Suppressor macrophage treated with lipopolysaccharide for 4 hours (primary cell): ENCODE measurements at regions not wholly inside any gene's neighbourhood (a gene's known extent, or its start where the extent isn't known, plus 50 kb on each side); places are given as distances from the start of the nearest gene placed in this dataset.
"Not testable (repeated sequence)": the region's sequence is repeated elsewhere in the genome, so short reads cannot be mapped to it uniquely, and the experiment has no call there.

Source experiments
- DNase-seq: peaks from one replicate; pipeline ENCODE4 v3.0.0-alpha.2; 2020

DNA sequence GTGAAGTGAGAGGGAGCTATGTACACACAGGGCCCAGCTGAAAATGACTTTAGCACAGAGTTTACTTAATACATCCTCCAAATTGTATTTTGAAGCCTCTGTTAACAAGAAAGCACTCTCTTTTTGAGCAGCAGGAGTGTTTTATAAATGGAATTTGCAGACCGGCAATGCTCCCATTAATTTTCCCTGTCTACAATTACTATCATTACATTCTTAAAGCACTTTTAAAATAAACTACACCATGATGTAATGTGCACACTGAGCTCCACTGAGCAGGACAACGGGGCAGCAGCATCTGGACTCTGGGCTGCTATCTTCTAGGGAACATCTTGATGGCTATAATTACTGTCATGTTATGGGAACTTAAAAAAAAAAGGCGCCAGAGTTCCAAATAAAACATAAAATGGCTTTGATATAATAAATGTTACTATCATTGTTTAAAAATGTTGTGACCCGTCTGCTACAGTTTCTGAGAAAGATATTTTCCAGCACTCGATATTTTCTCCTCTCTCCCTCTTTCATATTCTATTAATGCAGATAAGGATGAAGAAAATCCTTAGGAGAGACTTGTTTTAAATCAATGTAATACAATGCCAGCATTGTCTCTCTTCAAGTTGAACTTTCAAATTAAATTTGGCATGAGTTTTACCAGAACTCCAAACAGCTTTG, 150.9 kb downstream of the HLX start:
- no peak for DNase-seq

DNA sequence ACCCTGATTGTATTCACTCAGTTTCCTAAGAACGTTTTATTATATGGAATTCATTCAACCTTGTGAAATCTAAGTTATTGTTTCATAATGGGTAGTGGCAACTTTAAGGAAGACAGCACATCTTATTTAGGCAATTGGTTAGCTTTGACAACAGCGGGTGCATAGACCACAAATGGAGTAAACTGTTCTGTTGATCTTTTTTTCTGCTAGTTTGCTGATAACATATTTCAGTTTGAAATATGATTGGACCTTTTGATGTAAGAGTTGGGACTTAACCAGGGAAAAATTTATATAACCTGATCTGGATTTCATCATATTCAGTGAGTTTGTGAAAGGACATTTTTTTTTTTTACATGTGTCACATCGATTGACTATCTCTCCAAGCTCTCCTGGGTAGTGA, 151.7 kb downstream of the HLX start:
- peak; percentile 19 for DNase-seq

DNA sequence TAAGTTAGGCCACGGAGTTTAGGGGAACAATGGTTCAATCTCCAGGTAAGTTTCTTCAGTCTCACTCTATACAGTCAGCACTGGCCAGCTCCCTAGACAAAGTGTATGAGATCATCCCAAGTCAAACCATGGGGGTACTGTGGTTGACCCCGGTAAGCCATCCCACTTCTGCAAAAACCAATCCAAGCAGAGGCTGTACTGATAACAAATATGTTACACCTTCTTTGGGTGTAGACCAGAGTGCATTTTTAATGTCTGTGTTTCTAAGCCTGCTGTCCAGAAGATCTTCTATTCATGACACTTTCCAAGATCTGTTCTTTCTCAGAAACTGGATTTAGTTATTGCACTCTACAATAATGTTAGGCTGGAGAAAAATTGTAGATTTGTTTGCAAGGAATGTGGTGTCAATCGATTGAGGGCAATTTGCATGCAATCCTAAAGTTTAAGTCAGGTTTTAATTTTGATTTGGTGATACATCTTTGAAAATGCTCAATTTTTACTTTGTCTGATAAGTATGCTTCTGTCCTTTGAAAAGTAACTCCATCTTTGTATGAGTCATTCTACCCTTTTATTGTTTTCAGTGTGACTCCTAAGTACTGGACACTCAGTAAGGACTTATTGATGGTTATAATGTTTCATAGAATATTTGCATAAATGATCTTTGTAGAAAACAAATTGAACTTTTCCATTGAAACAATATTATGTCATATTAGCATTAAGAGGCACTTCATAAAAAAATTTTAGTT, 152.4 kb downstream of the HLX start:
- DNase-seq = no peak

DNA sequence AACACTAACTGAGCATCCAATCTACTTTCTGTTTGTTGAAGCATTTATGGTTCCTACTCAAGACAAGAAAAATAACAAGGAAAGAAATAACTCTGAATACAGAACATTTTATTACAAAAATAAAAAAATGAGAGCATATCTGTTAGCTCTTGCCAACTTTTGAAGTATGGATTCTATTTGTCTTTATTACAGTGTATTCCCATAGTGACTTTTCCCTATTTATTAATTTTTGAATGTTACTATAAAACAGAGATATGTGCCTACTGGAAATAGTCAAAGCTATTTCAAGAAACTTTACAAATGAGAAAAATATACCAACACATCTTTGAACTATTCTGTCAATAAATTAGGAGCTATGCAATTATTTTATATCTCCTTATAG, 153.0 kb downstream of the HLX start:
- no peak for DNase-seq

DNA sequence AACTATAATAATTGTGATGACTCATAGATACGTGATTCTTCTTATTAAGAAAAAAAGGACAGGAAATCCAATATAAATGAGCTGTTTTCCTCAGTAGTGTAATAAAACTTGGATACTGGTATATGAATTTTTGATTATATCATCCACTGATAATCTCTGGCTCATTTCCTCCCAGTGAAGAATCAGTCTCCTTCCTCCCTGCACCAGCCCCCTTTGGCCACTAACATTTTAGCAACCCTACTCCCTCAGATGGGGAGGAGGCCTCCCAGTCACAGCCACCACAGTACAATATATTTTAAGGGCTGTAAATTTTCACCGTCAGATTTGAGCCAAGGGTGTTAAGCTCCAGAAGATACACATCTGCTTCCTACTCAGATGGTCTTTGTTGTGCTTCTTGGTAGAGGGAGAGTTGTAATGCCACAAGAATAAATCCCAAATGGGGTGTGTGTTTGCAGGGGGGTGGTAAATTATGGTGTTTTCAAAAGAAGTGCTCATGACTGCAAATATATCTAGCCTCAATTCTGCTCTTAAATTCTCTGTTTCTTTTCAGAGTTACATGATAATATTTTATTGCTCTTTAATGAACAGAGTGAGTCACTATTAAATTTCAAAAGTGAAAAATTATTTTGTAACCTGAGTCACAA, 153.5 kb downstream of the HLX start:
- no peak for DNase-seq

DNA sequence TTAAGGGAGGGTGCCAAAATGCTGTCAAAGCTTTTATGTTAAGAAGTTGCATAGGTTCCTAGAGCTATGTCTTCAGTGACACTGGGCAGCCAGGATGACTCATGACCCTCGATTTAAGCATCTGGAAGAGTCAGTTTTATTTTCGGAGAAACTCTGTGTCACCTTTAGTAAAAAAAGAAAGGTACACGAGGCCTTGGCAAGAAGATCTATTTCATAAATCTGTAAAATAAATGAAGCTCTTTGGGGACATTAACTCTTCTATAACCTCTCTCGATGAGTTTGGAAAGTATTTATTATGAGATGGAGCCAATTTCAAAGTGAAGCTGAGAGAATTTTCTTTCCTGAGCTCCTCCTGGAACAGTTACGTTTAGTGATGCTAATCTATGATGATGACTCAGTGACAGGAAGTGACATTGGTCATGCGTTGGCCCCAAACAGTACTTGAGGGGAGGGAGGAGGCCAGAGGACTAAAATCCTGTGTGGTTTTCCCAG, 156.5 kb downstream of the HLX start:
- DNase-seq = peak; percentile 42

DNA sequence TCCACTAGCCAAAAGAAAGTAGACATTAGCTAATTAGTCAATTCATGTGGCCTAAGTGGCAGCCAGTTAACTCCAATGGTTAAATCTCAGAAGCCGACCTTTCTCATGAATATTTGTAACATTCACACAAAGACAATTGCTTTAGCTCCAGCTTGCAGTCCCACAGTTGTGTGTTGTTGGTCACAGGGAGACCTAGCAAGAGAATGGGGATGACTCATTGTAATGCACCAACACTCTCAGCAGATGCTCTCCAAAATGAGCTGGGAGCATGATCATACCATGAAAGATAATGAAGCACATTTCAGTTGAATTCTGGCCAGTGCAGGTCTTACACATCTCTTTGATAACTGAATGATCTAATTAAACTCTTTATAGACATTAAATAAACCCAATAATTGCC, 160.4 kb downstream of the HLX start:
- peak; percentile 53 for DNase-seq

DNA sequence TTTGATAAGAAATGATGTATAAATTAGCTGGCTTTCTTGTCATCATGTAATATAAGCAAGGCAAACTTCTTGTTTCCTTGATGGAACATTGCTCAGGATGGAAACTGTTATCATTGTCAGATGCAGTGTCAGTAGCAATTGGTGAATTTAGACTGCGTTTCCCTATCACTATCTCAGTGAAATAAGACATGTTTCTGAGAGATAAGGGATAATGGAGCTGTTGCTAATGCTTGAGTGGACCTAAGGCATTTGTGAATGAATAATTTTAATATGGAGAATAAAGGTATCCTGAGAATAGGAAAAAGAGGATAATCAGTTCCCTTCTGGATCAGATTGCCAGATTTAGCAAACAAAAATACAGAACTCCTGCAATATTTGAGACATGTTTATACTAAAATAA, 160.9 kb downstream of the HLX start:
- DNase-seq = no peak

DNA sequence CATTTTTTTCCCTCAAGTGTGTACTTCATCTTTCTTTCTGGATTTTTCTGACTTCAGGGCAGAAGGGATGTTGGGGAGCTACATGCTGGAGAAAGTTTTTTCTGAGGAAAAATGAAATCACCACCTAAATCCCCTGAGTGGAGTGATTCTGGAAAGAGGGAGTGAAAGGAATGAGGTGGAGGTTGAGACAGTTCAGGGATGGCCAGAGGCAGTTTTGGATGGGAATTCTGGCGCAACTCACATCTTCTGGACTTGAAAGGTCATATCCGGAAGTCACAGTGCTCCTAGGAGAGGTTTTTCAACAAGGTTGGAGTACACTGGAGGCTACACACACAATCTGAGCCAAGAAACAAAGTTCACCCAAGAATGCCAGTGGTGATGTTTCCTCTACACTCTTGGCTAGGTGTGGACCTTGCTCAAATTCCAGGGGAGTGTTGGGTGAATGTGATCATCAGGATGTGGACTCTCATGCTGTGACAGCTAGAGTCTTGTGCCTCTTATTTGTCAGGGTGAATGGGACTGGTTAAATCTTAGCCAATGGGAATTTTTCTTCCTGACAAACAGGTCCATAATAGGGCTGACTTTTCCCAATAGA, 161.5 kb downstream of the HLX start:
- no peak for DNase-seq

DNA sequence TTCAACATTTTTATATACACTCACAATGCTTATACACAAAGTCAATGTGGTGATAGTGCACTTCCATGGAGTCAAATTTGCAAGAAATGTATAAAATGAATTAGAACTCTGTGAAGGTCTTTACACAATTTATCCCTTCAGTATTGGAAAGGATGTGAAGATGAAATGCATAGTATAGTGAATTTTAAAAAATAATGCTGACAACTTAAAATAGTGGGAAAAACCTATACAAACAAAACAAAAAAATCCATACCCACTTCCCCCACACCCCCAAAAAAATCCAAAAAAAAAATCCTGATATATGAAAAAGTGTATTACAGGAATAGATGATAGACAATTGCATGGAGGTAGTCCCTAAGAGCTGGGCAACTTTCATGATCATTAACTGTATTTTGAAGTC, 165.3 kb downstream of the HLX start:
- DNase-seq = no peak

DNA sequence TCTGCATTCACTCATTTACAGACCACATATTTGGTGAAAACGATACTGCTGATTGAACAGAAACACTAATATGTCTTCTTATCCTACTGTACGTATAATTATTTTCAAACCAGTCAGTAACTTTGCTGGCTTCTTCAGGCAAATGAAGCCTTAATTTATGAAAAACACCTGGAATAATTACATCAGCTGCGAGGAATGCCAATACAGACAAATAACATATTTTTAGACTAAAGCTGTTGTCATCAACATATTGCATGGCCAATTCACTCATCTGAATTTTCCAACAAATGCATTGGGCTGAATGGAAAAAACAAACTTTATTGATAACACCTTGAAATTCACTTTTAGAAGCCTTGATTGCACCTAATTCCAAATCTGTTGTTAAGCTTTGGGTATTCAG, 165.9 kb downstream of the HLX start:
- no peak for DNase-seq

DNA sequence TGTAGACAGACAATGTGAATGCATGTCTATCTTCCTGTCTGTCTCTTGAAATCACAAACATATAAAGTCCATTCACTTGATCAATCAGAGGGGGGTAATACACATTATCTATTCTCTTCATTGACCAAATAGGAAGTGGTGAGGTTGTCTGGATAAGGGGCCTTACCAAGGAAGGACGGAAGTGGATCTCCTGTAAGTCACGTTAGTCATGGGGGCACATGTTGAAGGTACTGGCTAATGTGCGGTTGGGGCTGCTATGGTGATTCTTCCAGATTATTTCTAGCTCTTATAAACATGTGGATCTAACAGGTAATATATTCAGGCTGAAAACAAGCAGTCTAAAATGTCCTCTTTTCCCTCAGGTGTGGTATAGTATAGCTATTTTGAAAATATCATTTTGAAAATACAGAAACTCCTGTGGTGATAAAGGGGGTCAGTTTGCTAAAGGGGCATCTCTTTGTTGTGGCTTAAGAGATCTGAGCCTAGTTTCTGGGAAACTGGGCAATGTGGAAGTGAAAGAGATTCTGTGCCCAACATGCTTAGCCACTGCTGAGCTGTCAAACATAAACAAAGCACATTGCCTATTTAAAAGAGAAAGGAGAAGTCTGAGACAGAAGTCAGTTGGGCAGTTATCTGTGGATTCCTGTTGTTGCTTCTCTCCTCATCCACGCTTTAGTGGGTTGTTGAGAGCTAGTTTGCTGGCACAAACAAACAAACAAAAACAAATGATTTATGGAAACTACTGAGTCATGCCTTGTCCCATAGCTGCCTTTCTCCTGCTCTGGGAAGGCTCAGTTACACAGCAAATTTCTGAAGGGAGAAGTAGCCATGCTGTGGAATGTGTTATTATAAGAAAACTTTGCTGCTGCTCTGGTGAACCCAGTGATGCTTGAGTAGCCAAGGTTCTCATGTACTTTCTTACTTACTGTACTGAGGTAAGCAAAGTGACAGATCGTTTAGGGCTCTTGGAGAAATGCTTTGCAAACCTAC, 166.9 kb downstream of the HLX start:
- peak; percentile 86 for DNase-seq

DNA sequence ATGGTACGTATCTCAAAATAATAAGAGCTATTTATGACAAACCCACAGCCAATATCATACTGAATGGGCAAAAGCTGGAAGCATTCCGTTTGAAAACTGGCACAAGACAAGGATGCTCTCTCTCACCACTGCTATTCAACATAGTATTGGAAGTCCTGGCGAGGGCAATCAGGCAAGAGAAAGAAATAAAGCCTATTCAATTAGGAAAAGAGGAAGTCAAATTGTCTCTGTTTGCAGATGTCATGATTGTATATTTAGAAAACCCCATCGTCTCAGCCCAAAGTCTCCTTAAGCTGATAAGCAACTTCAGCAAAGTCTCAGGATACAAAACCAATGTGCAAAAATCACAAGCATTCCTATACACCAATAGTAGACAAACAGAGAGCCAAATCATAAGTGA, 172.1 kb downstream of the HLX start:
- not testable (repeated sequence) for DNase-seq

DNA sequence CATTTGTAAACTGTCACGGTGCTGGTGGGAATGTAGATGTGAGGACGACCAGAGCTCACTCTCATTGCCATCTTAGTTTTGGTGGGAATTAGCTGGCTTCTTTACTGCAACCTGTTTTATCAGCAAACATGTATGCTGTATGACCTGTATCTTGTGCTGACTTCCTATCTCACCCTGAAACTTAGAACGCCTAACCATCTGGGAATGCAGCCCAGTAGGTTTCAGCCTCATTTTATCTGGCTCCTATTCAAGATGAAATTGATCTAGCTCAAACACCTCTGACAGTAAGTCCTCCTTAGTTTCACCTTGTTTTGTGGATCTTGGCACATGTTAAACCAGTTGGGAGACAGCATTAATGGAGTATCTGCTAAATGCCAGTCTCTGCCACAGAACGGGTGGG, 174.6 kb downstream of the HLX start:
- no peak for DNase-seq

DNA sequence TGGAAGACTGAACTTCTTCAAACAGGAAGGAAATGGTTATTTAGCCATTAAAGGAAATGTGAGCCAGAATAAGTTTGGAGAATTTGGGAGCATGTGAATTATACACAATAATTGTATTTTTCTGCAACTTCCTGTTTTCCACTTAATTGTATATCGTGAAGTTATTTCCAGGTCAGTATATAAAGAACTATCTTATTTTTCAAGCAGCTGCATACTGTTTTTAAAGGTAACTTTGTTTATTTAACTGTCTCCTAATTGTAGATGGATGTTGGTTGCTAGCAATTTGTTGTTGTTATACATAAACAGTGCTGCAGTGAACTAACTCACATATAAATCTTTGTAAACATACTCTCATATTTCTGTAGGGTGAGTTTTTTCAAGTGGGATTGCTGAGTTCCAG, 180.3 kb downstream of the HLX start:
- DNase-seq = no peak

DNA sequence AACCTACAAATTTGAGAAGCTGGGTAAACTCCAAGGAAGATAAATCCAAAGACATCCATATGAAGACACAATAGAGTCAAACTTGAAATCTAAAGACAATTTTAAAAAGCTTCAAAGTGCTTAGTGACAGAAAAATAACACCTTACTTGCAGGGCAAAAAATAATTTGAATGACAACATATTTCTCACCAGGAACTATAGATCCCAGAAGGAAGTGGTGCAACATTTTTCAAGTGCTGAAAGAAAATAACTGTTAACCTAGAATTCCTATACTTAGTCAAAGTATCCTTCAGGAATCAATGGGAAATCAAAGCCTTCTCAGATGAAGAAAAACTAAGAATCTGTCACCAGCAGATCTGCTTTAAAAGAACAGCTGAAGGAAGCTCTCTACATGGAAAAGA, 184.4 kb downstream of the HLX start:
- no peak for DNase-seq

DNA sequence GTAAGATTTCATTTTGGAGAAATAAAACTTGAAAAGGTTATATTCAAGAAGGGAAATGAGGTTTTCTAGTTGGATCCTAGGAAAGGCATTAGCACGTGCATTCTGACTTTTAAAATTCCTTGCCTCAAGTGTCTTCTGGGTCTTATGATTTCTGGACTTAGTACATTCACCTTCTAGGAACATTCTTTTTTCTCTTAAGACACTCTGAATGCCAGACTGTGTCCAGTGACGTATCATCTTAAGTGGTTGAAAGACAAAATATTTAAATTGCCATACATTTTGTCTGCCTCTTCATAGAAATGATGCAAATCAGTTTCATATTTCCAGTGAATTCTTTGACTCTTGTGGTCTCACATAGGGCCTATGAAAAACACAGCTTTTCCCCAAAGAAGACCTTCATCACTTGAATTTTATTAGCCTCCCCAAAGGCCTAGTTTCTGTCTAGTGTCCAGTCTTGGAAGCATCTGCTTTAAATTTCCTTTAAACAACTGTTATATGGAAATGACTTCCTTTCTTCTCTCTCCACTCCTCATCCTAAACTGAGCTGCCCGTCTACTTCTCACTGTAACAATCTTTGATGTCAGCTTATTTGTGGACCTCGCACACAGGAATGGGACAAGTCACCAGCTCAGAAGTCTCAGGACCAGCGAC, 187.2 kb downstream of the HLX start:
- DNase-seq = no peak

DNA sequence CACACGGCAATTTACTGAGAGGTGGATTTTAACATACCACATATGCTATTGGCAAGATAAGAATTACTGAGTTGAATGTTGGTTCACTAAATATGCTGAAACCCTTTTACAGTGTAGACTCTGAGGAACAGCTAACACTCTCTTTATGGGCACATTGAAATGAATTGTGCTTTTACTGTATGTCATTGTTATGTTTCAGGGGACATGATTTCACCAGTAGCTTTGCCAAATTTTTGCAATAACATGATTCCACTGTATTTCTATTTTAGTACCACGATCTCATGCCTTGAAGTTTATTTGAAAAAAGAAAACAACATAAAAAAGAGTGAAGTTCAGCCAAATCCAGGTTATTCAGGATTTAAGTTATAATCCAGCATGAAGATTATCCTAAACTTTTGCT, 188.5 kb downstream of the HLX start:
- no peak for DNase-seq

DNA sequence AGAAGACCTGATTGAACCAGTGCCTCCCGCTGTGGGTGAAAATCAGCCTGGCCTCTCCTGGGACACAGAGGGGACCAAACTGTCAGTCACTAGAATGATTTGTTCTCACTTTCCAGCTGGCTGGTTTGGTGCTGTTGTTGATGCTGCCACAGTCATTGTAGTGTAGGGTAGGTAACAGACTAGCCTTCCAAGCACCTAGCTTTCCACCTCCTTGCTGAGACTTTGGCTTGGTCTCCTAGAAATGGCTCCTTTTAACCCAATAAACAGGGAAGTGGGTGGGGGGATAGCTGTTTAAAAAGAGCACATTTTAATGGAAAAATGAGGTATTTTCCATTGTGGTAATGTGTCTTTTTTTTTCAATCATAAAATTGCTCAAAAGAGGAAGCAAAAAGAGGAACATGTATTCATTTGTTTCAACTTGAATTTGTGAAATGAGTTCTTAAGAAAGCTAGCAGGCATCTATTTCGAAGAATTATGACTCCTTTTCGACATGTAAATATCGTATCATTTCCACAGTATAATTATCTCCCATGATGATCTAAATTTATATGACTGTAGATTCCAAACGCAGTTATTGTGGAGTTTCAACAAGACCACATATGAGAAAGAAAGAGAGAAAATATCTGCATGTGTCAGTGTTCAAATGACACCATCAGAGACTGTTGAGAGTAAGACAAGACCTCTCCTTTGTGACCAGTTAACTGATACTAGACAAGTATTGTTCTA, 190.1 kb downstream of the HLX start:
- peak; percentile 86 for DNase-seq

DNA sequence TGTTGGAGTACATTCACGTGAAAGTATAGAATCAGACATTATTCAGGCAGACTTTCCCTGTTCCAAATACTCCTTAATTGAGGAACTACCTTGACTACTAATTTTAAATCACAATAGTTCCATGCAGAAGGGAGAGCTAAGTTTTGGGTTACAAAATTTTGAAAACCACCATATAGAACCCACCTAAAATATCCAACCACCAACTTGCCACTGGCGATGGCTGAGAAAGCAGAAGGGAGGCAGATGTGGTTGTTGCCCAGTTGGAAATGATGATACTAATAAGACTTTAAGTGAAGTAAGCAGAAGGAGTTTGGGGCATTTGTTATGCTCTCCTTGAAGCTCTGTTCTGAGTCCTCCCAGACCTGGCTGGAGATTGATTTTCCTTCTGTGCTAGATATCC, 190.7 kb downstream of the HLX start:
- DNase-seq = peak; percentile 25

DNA sequence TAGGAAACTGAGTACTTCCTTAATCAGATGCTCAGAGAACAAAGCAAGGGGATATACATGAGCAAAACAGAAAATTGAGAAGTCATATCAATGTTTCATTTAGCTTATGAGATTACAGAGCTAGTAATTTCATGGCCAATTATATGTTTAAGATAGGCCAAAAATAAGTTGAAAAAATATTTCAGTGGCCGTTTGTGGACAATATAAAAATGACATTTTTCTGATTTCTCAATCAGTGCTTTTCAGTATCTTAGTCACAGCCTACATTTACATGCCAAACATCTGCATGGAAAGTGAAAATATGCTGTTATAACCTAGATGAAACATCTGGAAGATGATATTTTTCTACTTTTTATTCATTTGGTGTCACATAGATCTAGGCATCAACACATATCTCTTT, 192.5 kb downstream of the HLX start:
- peak; percentile 64 for DNase-seq
